ENCODE measurements at regions not wholly inside any gene's neighbourhood (a gene's known extent, or its start where the extent isn't known, plus 50 kb on each side); places are given as distances from the start of the nearest gene placed in this dataset.

GRCh38 chr10:128462844-128463243 lies 336.6 kb upstream of the MKI67 start:
- no peak for TF ChIP-seq CTCF (IDR thresholded peaks at IDR 0.05)
- no peak for TF ChIP-seq POLR2A (IDR thresholded peaks at IDR 0.05)

All from ovary (tissue), 3 donors.